ENCODE measurements at regions not wholly inside any gene's neighbourhood (a gene's known extent, or its start where the extent isn't known, plus 50 kb on each side); places are given as distances from the start of the nearest gene placed in this dataset.

DNA sequence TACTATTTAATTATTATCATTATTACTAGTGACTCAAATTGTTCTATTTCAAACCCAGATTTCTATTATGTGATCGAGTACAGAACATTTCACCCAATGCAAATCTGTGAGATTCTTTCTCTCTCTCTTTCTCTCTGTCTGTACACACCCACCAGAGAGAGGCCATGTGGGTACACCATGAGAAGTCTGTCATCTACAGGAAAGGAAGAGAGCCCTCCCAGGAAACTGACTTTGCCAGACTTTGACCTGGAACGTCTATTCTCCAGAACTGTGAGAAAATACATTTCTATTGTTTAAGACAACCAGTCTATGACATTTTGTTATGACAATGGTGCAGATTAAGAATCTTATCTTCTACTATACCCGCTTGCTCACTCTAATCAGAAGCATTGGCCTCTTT lies 1091.6 kb downstream of the TTLL7 start:
- TF ChIP-seq CTCF (IDR thresholded peaks at IDR 0.05): no peak
- TF ChIP-seq POLR2AphosphoS5 (IDR thresholded peaks at IDR 0.05): no peak
